HG02973 (cell line): ENCODE measurements at regions not wholly inside any gene's neighbourhood (a gene's known extent, or its start where the extent isn't known, plus 50 kb on each side); places are given as distances from the start of the nearest gene placed in this dataset.
"Not testable (repeated sequence)": the region's sequence is repeated elsewhere in the genome, so short reads cannot be mapped to it uniquely, and the experiment has no call there.

Source experiments
- ATAC-seq: cut with Tn5 transposase; IDR thresholded peaks from one replicate; pipeline ENCODE4 v1.9.1; 2021; ENCODE audit warnings: moderate library complexity; ENCODE audit not compliant: unreplicated experiment

- ATAC-seq, result no peak
Observed at GRCh38 chrX:960821-961220, 251.6 kb downstream of the CRLF2 start.

GRCh38 chrX:959595-959994, 252.9 kb downstream of the CRLF2 start:
- no peak for ATAC-seq

GRCh38 chrX:955168-955781, 257.2 kb downstream of the CRLF2 start:
- not testable (repeated sequence) for ATAC-seq

- no peak for ATAC-seq
Observed at GRCh38 chrX:953879-954482, 258.5 kb downstream of the CRLF2 start.

- no peak for ATAC-seq
Observed at GRCh38 chrX:952816-953215, 259.6 kb downstream of the CRLF2 start.

- ATAC-seq, result not testable (repeated sequence)
Observed at GRCh38 chrX:947262-947661, 265.2 kb downstream of the CRLF2 start.

GRCh38 chrX:943035-943434, 269.4 kb downstream of the CRLF2 start:
- no peak for ATAC-seq

GRCh38 chrX:940691-941090, 271.8 kb downstream of the CRLF2 start:
- ATAC-seq, result no peak

- no peak for ATAC-seq
Observed at GRCh38 chrX:936979-937769, 275.3 kb downstream of the CRLF2 start.

GRCh38 chrX:933611-934010, 278.8 kb downstream of the CRLF2 start:
- ATAC-seq, result no peak

- ATAC-seq, result no peak
Observed at GRCh38 chrX:928606-929005, 283.8 kb downstream of the CRLF2 start.

- no peak for ATAC-seq
Observed at GRCh38 chrX:926991-927390, 285.5 kb downstream of the CRLF2 start.

- no peak for ATAC-seq
Observed at GRCh38 chrX:926070-926469, 286.4 kb downstream of the CRLF2 start.

GRCh38 chrX:925652-926061, 286.8 kb downstream of the CRLF2 start:
- ATAC-seq, result no peak

- ATAC-seq, result no peak
Observed at GRCh38 chrX:925094-925493, 287.4 kb downstream of the CRLF2 start.

GRCh38 chrX:924017-924416, 288.4 kb downstream of the CRLF2 start:
- no peak for ATAC-seq

- no peak for ATAC-seq
Observed at GRCh38 chrX:920234-920799, 289.7 kb downstream of the SHOX start.

GRCh38 chrX:916230-916599, 285.6 kb downstream of the SHOX start:
- ATAC-seq, result no peak

- ATAC-seq, result no peak
Observed at GRCh38 chrX:915427-916229, 285.0 kb downstream of the SHOX start.

- ATAC-seq, result no peak
Observed at GRCh38 chrX:914206-914605, 283.6 kb downstream of the SHOX start.

- no peak for ATAC-seq
Observed at GRCh38 chrX:912677-913076, 282.1 kb downstream of the SHOX start.
